ENCODE measurements at regions not wholly inside any gene's neighbourhood (a gene's known extent, or its start where the extent isn't known, plus 50 kb on each side); places are given as distances from the start of the nearest gene placed in this dataset.
"Not testable (repeated sequence)": the region's sequence is repeated elsewhere in the genome, so short reads cannot be mapped to it uniquely, and the experiment has no call there.

DNA sequence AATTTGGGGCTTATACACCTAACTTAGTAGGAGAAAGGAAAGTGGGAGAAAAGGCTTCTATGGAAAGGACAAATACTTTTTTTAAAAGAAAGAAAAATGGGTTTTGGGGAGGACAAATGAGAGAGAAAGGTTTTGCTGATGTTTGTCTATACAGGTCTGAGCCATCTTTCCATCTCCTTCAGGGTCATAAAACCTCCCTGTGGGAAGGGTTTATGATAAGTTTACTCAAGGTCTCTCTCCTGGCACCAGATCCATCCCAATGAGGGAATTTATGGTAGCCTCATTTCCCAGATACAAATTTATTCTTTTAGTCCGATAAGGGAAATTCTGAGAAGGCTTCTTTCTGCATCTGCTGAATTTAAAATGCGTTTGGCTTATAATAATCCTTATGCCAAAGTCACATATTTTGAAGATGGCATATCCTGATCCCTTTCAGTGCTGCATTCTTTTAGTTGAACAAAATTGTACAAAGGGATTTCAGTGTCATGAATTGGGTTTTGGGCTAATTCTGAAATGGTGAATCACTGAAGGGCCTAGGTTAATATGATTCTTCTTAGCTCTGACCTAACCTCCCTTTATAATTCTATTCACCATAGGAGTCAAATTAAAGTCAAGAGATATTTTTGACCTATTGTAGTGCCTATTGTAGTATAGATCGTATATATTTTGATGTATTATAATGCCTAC is 173.5 kb upstream of the DYRK2 start:
- H3K9me3 ChIP-seq (ENCODE audit: control insufficient read depth, insufficient read depth, low read depth, low read length) = no peaks in the 10 kb centered on the region
- no peak overlapping the region for H3K4me3 ChIP-seq (ENCODE audit: low read depth, low read length)
- no peak overlapping the region for H3K27ac ChIP-seq (ENCODE audit: low read depth, low read length)
- H3K27me3 ChIP-seq (ENCODE audit: control insufficient read depth, insufficient read depth, low read length) = no peaks in the 10 kb centered on the region
- H3K36me3 ChIP-seq (ENCODE audit: control insufficient read depth, insufficient read depth, low read length) = no peaks in the 10 kb centered on the region
- H3K4me1 ChIP-seq (ENCODE audit: control insufficient read depth, insufficient read depth, low read length) = peaks cover 17% of the 10 kb centered on the region
- H3K9ac ChIP-seq (ENCODE audit: low read length) = no peak overlapping the region

DNA sequence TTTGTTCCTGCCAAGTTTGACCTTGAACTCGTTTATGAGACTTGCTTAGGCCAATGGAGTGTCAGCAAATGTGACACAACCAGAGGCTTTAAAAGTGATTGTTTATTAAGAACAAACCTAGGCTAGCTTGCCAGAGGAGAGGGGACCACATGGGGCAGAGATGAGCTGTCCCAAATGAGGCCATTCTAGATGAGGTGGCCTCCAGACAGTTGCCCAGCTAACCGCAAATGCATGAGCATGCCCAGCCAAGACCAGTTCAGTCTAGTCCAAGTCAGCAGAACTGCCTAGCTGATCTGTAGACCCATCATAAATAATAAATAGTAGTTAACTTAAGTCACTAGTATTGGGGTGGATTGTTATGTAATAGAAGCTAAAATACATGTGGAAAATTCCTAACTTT is 172.8 kb upstream of the DYRK2 start:
- no peak overlapping the region for H3K9ac ChIP-seq (ENCODE audit: low read length)
- H3K9me3 ChIP-seq (ENCODE audit: control insufficient read depth, insufficient read depth, low read depth, low read length) = no peaks in the 10 kb centered on the region
- no peaks in the 10 kb centered on the region for H3K36me3 ChIP-seq (ENCODE audit: control insufficient read depth, insufficient read depth, low read length)
- H3K27me3 ChIP-seq (ENCODE audit: control insufficient read depth, insufficient read depth, low read length) = no peaks in the 10 kb centered on the region
- H3K27ac ChIP-seq (ENCODE audit: low read depth, low read length) = no peak overlapping the region
- peaks cover 12% of the 10 kb centered on the region for H3K4me1 ChIP-seq (ENCODE audit: control insufficient read depth, insufficient read depth, low read length)
- H3K4me3 ChIP-seq (ENCODE audit: low read depth, low read length) = no peak overlapping the region

DNA sequence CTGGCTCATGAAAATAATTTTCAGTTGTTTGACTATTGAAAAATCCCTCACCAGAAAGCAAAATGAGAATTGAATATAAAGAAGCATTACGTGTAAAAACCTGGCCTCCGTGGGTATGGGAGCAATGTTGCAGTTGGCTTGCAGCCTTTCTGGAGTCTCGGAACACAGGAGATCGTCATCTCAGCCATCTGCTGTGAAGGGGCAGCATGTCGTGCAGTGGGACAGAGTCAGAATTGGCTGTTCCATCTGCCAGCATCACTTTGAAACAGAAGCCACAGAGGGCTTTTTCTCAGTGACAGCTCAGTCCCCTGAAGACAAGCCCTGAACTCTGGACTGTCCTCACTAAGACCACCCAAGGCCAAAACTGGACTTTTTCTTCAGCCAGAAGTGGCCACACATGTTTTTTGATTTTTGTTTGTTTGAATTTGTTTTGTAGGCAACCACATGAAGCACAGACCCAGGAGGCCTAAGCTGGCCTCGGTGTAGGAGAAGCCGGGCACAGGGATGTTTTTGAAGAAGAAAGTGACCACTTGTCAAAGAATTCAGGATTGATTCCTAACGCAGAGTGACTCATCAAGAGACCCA is 170.8 kb upstream of the DYRK2 start:
- Histone ChIP-seq H3K9ac (ENCODE audit: low read length) (no peak overlapping the region), H3K9me3 (ENCODE audit: control insufficient read depth, insufficient read depth, low read depth, low read length) (no peaks in the 10 kb centered on the region), H3K36me3 (ENCODE audit: control insufficient read depth, insufficient read depth, low read length) (no peaks in the 10 kb centered on the region), H3K4me3 (ENCODE audit: low read depth, low read length) (no peak overlapping the region), H3K27ac (ENCODE audit: low read depth, low read length) (no peak overlapping the region), H3K4me1 (ENCODE audit: control insufficient read depth, insufficient read depth, low read length) (peaks cover 12% of the 10 kb centered on the region), H3K27me3 (ENCODE audit: control insufficient read depth, insufficient read depth, low read length) (no peaks in the 10 kb centered on the region)

DNA sequence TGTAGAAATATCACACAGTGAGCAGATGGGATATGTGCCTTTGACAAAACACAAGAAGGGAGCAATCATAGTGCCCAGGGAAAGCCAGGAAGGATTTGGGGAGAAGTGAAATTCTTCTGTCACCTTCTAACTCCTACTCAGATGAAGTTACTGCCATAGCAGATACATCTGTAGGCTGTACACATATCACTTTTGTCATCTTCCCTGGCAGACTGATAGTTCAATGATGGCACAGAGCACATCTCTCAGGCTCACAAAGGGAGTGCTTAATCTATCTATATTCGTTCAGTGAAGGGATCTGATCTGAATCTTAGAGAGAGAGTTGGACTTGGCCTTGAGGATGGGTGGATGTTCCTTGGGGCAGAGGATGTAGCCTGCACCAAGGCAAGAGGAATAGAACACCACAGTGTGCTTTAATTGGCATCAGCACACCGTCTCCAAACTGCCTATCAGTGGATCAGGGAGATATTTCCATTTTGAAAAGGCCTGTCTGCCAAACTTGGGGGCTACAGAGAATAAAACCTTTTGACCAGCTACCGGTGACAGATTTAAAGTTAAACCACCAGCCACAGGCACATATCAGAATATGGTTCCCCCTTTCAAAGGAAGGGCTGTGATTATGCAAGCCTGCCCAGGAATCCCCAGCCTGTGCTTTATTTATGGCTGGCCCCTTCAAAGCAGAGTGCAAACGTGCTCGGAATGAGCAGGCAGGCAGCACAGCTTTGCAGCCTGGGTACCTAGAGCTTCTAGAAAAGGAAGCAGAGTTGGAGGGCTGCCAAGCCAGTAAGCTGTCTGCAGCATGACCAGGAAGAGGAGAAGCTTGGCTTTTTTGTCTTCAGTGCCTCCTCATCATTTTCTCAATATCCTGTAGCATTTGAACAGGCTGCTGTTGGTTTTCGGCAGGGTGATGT is 165.5 kb upstream of the DYRK2 start:
- H3K27ac ChIP-seq (ENCODE audit: low read depth, low read length) = no peak overlapping the region
- no peak overlapping the region for H3K9ac ChIP-seq (ENCODE audit: low read length)
- H3K36me3 ChIP-seq (ENCODE audit: control insufficient read depth, insufficient read depth, low read length) = no peaks in the 10 kb centered on the region
- H3K9me3 ChIP-seq (ENCODE audit: control insufficient read depth, insufficient read depth, low read depth, low read length) = peaks cover 14% of the 10 kb centered on the region
- peaks cover 11% of the 10 kb centered on the region; the same call in 1 of the 2 replicates for H3K4me1 ChIP-seq (ENCODE audit: control insufficient read depth, insufficient read depth, low read length)
- H3K4me3 ChIP-seq (ENCODE audit: low read depth, low read length) = no peak overlapping the region
- no peaks in the 10 kb centered on the region for H3K27me3 ChIP-seq (ENCODE audit: control insufficient read depth, insufficient read depth, low read length)

DNA sequence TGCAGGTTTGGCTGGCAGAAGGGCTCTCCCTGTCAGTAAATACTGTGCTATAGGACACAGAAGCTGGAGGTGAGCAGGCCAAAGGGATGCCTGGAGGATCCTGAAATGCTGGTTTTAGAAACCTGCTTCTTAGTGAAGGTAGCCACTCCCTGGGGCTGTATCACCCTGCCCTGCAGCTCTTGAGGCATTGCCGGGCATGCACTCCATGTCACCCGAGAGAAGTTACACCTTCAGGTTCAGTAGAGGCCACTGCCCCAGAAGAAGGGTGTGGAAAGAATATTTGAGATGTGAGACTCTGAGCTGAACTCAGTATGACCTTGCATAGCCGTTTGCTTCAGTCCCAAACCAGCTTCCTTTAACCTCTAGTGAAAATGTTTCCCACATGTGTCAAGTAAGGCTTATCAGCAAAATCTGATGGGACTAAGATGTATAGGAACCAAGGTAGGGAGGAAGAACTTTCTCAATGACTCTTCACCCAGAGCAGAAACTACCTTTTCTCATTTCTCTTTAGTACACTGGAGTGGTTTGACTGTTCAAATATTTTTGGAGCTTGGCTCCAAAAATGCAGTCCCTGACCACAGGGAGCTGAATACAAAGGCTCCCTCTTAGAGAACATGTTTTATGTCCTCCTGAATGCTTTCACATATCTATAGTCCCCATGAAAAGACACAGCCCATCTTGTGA is 164.5 kb upstream of the DYRK2 start:
- Histone ChIP-seq H3K4me1 (ENCODE audit: control insufficient read depth, insufficient read depth, low read length) (0 out of 2 replicates have a peak, but pooled peaks cover 7% of the 10 kb centered on the region), H3K4me3 (ENCODE audit: low read depth, low read length) (no peak overlapping the region), H3K9ac (ENCODE audit: low read length) (no peak overlapping the region), H3K27ac (ENCODE audit: low read depth, low read length) (no peak overlapping the region), H3K36me3 (ENCODE audit: control insufficient read depth, insufficient read depth, low read length) (no peaks in the 10 kb centered on the region), H3K9me3 (ENCODE audit: control insufficient read depth, insufficient read depth, low read depth, low read length) (peaks cover 24% of the 10 kb centered on the region), H3K27me3 (ENCODE audit: control insufficient read depth, insufficient read depth, low read length) (no peaks in the 10 kb centered on the region)

DNA sequence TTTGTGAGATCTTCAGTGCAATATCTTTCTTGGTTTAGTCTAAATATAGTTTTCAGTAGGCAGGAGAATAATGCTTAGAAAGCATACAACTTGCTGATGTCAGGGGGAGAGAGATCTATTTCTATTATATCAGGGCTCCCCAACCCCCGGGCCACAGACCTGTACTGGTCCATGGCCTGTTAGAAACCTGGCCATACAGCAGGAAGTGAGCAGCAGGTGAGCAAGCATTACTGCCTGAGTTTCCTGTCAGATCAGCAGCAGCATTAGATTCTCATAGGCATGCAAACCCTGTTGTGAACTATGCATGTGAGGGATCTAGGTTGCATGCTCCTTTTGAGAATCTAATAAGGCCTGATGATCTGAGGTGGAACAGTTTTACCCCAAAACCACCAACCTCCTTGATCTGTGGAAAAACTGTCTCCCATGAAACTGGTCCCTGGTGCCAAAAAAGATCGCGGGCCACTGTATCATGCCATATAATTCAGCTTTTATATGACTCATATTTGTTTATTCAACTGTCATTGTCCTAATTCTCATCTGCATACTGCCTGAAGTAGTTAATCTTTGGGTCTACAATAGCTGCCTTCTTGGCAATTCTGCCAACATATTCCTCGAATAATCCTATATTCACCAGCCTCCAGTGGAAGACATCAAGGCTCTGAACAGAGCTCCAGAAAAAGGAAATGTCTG is 163.6 kb upstream of the DYRK2 start:
- H3K36me3 ChIP-seq (ENCODE audit: control insufficient read depth, insufficient read depth, low read length) = no peaks in the 10 kb centered on the region
- H3K4me1 ChIP-seq (ENCODE audit: control insufficient read depth, insufficient read depth, low read length) = 0 out of 2 replicates have a peak, but pooled peaks cover 7% of the 10 kb centered on the region
- no peak overlapping the region for H3K9ac ChIP-seq (ENCODE audit: low read length)
- H3K27ac ChIP-seq (ENCODE audit: low read depth, low read length) = no peak overlapping the region
- no peak overlapping the region for H3K4me3 ChIP-seq (ENCODE audit: low read depth, low read length)
- H3K9me3 ChIP-seq (ENCODE audit: control insufficient read depth, insufficient read depth, low read depth, low read length) = peaks cover 33% of the 10 kb centered on the region
- H3K27me3 ChIP-seq (ENCODE audit: control insufficient read depth, insufficient read depth, low read length) = no peaks in the 10 kb centered on the region

DNA sequence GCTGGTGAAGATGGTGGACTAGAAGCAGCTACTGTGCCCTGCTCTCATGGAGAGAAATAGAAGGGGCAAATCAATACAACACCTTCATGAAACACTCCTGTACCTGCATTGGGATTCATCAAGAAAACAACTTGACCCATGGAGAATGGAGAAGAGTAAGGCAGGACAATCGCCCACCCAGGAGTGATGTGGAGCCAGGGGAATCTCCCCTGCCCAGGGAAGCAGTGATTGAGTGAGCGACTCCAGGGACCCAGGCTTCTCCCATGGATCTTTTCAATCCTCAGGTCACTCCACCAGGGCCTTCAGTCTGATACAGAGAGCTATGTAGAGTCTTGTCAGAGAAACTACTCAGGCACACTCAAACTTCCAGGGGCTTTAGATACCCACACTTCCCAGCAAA is 161.9 kb upstream of the DYRK2 start:
- no peak overlapping the region for H3K4me3 ChIP-seq (ENCODE audit: low read depth, low read length)
- H3K9me3 ChIP-seq (ENCODE audit: control insufficient read depth, insufficient read depth, low read depth, low read length) = peaks cover 50% of the 10 kb centered on the region
- 0 out of 2 replicates have a peak, but pooled peaks cover 7% of the 10 kb centered on the region for H3K4me1 ChIP-seq (ENCODE audit: control insufficient read depth, insufficient read depth, low read length)
- H3K36me3 ChIP-seq (ENCODE audit: control insufficient read depth, insufficient read depth, low read length) = no peaks in the 10 kb centered on the region
- no peaks in the 10 kb centered on the region for H3K27me3 ChIP-seq (ENCODE audit: control insufficient read depth, insufficient read depth, low read length)
- no peak overlapping the region for H3K9ac ChIP-seq (ENCODE audit: low read length)
- H3K27ac ChIP-seq (ENCODE audit: low read depth, low read length) = no peak overlapping the region

DNA sequence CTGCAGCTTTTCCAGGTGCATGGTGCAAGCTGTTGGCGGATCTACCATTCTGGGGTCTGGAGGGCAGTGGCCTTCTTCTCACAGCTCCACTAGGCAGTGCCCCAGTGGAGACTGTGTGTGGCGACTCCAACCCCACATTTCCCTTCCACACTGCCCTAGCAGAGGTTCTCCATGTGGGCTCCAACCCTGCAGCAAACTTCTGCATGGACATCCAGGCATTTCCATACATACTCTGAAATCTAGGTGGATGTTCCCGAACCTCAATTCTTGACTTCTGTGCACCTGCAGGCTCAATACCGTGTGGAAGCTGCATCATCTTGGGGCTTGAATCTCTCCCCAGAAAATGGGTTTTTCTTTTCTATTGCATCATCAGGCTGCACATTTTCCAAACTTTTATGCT is 160.2 kb upstream of the DYRK2 start:
- not testable (repeated sequence) for H3K4me3 ChIP-seq (ENCODE audit: low read depth, low read length); H3K36me3 ChIP-seq (ENCODE audit: control insufficient read depth, insufficient read depth, low read length); H3K27me3 ChIP-seq (ENCODE audit: control insufficient read depth, insufficient read depth, low read length); H3K9ac ChIP-seq (ENCODE audit: low read length); H3K4me1 ChIP-seq (ENCODE audit: control insufficient read depth, insufficient read depth, low read length); H3K27ac ChIP-seq (ENCODE audit: low read depth, low read length)
- peaks cover 53% of the 10 kb centered on the region for H3K9me3 ChIP-seq (ENCODE audit: control insufficient read depth, insufficient read depth, low read depth, low read length)

DNA sequence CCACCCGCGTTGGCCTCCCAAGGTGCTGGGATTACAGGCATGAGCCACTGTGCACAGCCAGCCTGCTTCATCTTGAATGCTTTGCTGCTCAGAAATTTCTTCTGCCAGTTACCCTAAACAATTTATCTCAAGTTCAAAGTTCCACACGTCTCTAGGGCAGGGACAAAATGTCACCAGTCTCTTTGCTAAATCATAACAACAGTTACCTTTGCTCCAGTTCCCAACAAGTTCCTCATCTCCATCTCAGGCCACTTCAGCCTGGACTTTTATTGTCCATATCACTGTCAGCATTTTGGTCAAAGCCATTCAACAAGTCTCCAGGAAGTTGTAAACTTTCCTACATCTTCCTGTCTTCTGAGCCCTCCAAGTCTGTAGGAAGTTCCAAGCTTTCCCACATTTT is 159.5 kb upstream of the DYRK2 start:
- Histone ChIP-seq H3K4me3 (ENCODE audit: low read depth, low read length) (no peak overlapping the region), H3K27me3 (ENCODE audit: control insufficient read depth, insufficient read depth, low read length) (no peaks in the 10 kb centered on the region), H3K27ac (ENCODE audit: low read depth, low read length) (no peak overlapping the region), H3K36me3 (ENCODE audit: control insufficient read depth, insufficient read depth, low read length) (no peaks in the 10 kb centered on the region), H3K9ac (ENCODE audit: low read length) (no peak overlapping the region), H3K9me3 (ENCODE audit: control insufficient read depth, insufficient read depth, low read depth, low read length) (peaks cover 53% of the 10 kb centered on the region), H3K4me1 (ENCODE audit: control insufficient read depth, insufficient read depth, low read length) (no peaks in the 10 kb centered on the region)

DNA sequence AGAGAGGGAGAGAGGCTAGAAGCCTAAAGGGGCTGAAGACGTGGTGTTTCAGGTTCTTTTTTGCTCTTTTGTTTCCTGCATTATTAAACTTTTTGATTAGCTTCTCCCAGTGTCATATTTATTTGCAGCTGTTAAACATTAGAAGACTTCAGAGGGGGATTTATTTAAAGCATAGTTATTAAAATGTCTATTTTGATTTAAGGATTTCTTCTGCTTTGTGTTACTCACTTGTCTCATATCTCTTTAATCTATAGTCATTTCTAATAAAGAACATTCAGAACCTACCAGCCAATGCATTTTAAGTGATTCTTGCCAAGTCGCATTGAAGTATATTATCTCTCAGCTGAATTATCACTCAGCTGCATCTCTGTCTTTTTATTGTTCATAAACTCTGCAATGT is 152.0 kb upstream of the DYRK2 start:
- no peak overlapping the region for H3K4me3 ChIP-seq (ENCODE audit: low read depth, low read length)
- H3K27me3 ChIP-seq (ENCODE audit: control insufficient read depth, insufficient read depth, low read length) = no peaks in the 10 kb centered on the region
- no peak overlapping the region for H3K9ac ChIP-seq (ENCODE audit: low read length)
- no peaks in the 10 kb centered on the region for H3K36me3 ChIP-seq (ENCODE audit: control insufficient read depth, insufficient read depth, low read length)
- no peak overlapping the region for H3K27ac ChIP-seq (ENCODE audit: low read depth, low read length)
- peaks cover 6% of the 10 kb centered on the region; the same call in 1 of the 2 replicates for H3K9me3 ChIP-seq (ENCODE audit: control insufficient read depth, insufficient read depth, low read depth, low read length)
- H3K4me1 ChIP-seq (ENCODE audit: control insufficient read depth, insufficient read depth, low read length) = no peaks in the 10 kb centered on the region

Data from HUES6 (cell line).